NCI-H82 treated with DMSO at 0.1 percent for 48 hours (cell line): ENCODE measurements at regions not wholly inside any gene's neighbourhood (a gene's known extent, or its start where the extent isn't known, plus 50 kb on each side); places are given as distances from the start of the nearest gene placed in this dataset.

Experiments used
- DNase-seq: peaks from one replicate; lab custom pipeline; 2025; ENCODE audit not compliant: unreplicated experiment; lab: John Stamatoyannopoulos, UW

GRCh38 chr4:154107337-154107736 is 318.5 kb upstream of the SFRP2 start:
- DNase-seq: no peak

GRCh38 chr4:154088741-154089140 is 299.9 kb upstream of the SFRP2 start:
- DNase-seq: no peak

DNA sequence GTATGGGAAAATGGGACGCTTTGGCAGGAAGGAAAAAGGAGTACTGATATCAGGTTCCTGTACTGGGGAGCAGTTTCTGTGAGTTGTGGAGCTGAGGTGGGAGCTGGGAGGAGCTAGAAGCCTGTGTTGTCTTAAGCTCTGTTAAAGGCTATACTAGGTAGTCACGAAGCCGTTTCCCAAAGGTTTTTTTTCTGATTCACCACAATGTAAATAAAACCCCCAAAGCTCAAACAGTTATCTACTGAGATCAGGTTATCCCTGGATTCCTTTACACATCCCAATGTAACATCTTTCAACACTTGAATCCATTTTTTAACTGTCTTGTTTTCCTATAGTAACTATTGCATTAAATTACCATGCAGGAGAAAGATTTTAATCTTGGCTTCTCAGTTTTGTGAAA is 297.4 kb upstream of the SFRP2 start:
- no peak for DNase-seq

- DNase-seq: no peak
These were observed 296.0 kb upstream of the SFRP2 start for GRCh38 chr4:154084864-154085263.

- peak; percentile 0 for DNase-seq
These were observed 294.1 kb upstream of the SFRP2 start for GRCh38 chr4:154082760-154083535.

GRCh38 chr4:154081391-154081790 is 292.5 kb upstream of the SFRP2 start:
- no peak for DNase-seq

- DNase-seq: no peak
These were observed 289.8 kb upstream of the SFRP2 start for GRCh38 chr4:154078504-154079350.

DNA sequence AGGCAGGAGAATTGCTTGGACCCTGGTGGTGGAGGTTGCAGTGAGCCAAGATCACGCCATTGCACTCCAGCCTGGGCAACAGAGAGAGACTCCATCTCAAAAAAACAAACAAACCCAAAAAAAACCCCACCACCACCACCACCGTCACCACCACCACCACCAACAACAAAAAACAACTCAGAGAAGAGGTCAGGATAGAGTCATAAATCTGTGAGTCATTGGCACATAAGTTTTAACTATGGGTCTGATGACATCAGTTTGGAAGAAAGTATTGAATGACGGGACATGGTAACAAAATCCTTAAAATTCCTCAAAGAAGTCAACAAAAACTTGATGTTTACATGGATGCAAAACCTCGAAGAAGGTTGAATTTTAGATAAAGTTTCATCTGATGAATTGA is 288.0 kb upstream of the SFRP2 start:
- no peak for DNase-seq

DNA sequence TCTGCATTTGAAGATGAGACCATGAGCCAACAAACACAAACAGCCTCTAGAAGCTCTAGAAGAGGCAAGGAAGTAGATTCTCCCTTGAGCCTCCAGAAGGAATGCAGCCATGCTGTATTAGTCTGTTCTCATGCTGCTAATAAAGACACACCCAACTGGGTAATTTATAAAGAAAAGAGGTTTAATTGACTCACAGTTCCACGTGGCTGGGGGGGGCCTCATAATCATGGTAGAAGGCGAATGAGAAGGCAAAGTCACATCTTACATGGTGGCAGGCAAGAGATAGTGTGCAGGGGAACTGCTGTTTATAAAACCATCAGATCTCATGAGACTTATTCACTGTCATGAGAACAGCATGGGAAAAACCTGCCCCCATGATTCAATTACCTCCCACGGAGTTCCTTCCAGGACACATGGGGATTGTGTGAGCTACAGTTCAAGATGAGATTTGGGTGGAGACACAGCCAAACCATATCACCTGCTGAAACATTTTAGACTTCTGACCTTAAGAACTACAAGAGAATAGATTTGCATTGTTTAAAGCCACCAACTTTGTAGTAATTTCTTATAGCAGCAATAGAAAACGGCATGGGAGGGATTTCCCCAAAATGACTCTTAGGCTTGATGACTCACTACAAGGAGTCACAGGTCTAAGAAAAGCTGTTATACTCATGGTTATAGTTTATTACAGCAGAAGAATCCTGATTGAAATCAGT is 284.4 kb upstream of the SFRP2 start:
- no peak for DNase-seq

DNA sequence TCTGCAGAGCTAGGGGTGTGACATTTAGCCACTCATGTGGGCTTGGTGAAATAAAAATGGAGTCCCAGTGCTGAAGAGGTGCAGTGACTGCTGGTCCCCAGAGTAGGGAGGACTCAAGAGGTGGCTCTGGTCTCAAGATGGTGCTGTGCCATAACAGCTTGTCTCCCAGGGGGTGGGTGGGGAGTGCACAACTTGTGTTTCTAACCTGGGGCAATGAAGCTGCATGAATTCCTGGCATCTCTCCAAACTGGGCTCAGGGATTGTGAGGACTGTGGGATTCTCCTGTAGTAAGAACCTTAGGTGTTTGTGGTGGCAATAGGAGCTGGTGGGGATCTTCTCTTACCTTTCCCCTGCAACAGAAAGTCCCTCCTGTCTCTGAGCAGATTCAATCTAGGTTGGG is 278.9 kb upstream of the SFRP2 start:
- peak; percentile 51 for DNase-seq

- no peak for DNase-seq
These were observed 276.5 kb upstream of the SFRP2 start for GRCh38 chr4:154065368-154065767.

DNA sequence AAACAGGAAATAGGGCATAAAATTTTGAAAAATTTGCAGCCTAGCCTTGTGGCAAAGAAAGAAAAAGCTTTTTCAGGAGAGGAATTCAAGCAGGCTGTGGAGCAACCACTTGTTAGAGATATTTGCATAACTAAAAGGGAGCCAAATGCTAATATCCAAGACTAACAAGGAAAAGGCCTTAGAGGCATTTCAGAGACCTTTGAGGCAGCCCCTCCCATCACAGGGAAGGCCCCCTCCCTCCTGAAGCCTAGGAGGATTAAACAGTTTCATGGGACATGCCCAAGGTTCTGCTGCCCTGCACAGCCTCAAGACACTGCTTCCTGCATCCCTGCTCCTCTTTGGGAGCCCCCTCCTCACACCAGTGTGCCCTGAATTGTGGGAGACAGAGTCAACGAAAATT is 275.4 kb upstream of the SFRP2 start:
- DNase-seq: no peak

GRCh38 chr4:154049457-154050181 is 260.7 kb upstream of the SFRP2 start:
- DNase-seq: peak; percentile 23

- DNase-seq: no peak
These were observed 258.9 kb upstream of the SFRP2 start for GRCh38 chr4:154047733-154048132.

DNA sequence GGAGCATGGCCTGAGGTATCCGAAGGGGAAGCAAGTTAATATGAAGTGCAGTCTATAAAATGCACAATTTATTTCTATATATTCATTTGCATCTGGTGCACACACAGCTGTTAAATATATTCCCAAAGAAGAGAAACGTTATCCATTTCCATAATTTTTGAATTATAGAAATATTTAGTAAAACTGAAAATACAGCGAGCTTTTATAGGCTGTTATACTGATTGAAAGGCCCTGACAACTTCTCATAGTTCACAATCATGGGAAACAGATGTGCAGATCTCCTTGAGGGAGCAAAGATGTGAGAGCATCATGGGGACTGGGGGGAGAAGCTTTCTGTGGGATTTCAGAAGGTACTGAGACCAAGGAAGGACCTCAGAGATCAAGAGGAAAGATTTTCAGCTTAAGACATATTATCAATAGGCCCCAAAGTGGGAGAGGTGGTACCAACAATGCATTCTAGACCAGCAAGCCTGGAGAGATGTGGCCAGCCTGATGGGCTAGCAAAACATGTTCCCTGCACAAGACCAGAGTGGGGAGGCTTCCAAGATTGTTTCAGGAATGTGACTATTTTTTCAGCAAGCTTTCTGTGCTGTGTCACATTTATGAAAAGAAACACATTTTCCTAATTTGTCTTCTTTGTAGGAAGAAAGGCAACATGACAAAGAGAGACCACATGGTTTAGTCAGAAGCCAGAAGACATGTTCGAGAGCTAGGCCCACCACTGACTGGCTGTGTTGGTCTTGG is 256.0 kb upstream of the SFRP2 start:
- DNase-seq: no peak

- DNase-seq: no peak
These were observed 255.2 kb upstream of the SFRP2 start for GRCh38 chr4:154044108-154044531.

DNA sequence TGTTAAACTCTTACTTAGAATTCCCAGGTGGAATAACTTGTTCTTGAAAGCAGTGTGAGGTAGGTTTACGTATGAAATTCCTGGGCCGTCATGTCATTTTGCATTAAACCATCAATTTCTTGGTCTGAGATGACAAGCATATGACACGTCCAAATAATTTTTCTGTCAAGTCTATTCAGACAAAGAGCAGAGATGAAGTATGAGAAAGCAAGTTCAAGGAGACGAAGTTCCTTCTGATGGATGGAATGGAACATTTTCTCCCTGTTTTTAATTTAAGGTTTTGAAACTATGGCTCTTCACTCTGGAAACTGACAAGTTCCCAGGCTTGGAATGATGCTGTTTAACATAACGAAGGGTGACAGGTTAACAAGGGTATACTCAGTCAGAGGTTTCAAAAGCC is 252.8 kb upstream of the SFRP2 start:
- DNase-seq: no peak

- DNase-seq: no peak
These were observed 250.8 kb upstream of the SFRP2 start for GRCh38 chr4:154039435-154040343.

- DNase-seq: no peak
These were observed 248.0 kb upstream of the SFRP2 start for GRCh38 chr4:154036856-154037255.
